ENCODE measurements at regions not wholly inside any gene's neighbourhood (a gene's known extent, or its start where the extent isn't known, plus 50 kb on each side); places are given as distances from the start of the nearest gene placed in this dataset.
"Not testable (repeated sequence)": the region's sequence is repeated elsewhere in the genome, so short reads cannot be mapped to it uniquely, and the experiment has no call there.

DNA sequence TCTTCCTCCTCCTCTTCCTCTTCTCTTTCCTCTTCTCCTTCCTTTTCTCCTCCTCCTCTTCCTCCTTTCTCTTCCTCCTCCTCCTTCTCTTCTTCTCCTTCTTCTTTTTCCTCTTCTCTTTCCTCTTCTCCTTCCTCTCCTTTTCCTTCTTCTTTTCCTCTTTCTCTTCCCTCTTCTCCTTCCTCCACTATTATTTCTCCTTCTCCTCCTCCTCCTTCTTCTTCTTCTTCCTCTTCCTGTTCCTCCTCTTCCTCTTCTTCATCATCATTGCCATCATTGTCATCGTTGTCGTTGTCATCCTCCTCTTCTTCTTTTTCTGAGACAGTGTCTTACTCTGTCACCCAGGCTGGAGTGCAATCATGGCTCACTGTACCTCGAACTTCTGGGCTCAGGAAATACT lies 256.3 kb upstream of the SOX4 start:
- no peaks in the 10 kb centered on the region for H3K27me3 ChIP-seq (ENCODE audit: insufficient read depth, low read length, poor library complexity, severe bottlenecking)
- H3K36me3 Mint-ChIP-seq: peaks cover 0 to 1% (median 0%) of the 10 kb centered on the region in 3 donors
- H3K9me3 ChIP-seq (ENCODE audit: low read length): no peaks in the 10 kb centered on the region
- ChIA-PET POLR2A (no interaction called here), CTCF (no interaction called here)
- H3K4me1 ChIP-seq (ENCODE audit: insufficient read depth, low read length): no peaks in the 10 kb centered on the region
- H3K27ac Mint-ChIP-seq: no peak overlapping the region
- H3K4me3 ChIP-seq (ENCODE audit: low read length): no peak overlapping the region
- peak overlapping the region in 2 of 7 donors; percentile 20 to 62 for H3K4me3 Mint-ChIP-seq
- no peaks in the 10 kb centered on the region for H3K4me1 Mint-ChIP-seq
- no peaks in the 10 kb centered on the region for H3K36me3 ChIP-seq (ENCODE audit: insufficient read depth, low read length)
- DNase-seq: no peak
- peaks cover 0 to 6% of the 10 kb centered on the region in 2 donors for H3K27me3 Mint-ChIP-seq
- no peak overlapping the region for H3K27ac ChIP-seq (ENCODE audit: low read depth, low read length)
- H3K9me3 Mint-ChIP-seq: peaks cover 0 to 8% (median 0%) of the 10 kb centered on the region in 5 donors

DNA sequence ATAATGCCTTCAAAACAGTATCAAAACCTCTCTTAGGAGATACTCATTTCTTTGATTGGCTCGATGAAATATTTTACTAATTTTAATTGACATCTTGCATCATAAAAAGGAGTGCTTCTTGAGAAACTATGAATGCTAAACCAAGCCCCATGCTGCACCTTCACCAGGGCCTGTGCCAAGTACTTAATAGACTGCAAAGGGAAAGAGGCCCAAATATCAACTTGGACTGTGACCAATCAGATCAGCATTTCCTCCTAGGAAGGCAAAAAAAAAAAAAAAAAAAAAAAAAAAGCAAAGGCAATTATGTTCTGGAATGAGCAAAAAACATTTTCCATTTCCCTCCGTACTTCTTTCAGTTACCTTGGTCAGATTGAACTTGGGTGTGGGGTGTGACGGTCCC lies 253.0 kb upstream of the SOX4 start:
- no peak overlapping the region for H3K27ac ChIP-seq (ENCODE audit: low read depth, low read length)
- H3K36me3 ChIP-seq (ENCODE audit: insufficient read depth, low read length): no peaks in the 10 kb centered on the region
- ChIA-PET POLR2A (no interaction called here), CTCF (no interaction called here)
- H3K4me3 Mint-ChIP-seq: no peak overlapping the region
- H3K9me3 ChIP-seq (ENCODE audit: low read length): no peaks in the 10 kb centered on the region
- no peaks in the 10 kb centered on the region for H3K4me1 Mint-ChIP-seq
- no peak for DNase-seq
- H3K27me3 Mint-ChIP-seq: peaks cover 3 to 9% of the 10 kb centered on the region in 2 donors
- H3K36me3 Mint-ChIP-seq: peaks cover 0 to 1% (median 0%) of the 10 kb centered on the region in 3 donors
- no peaks in the 10 kb centered on the region for H3K27me3 ChIP-seq (ENCODE audit: insufficient read depth, low read length, poor library complexity, severe bottlenecking)
- peaks cover 0 to 13% (median 3%) of the 10 kb centered on the region in 5 donors for H3K9me3 Mint-ChIP-seq
- no peak overlapping the region for H3K4me3 ChIP-seq (ENCODE audit: low read length)
- H3K4me1 ChIP-seq (ENCODE audit: insufficient read depth, low read length): no peaks in the 10 kb centered on the region
- no peak overlapping the region for H3K27ac Mint-ChIP-seq

- ChIA-PET CTCF (no interaction called here), POLR2A (no interaction called here)
- Histone ChIP-seq H3K36me3 (ENCODE audit: insufficient read depth, low read length) (no peaks in the 10 kb centered on the region), H3K9me3 (ENCODE audit: low read length) (no peaks in the 10 kb centered on the region), H3K27ac (ENCODE audit: low read depth, low read length) (no peak overlapping the region), H3K4me1 (ENCODE audit: insufficient read depth, low read length) (no peaks in the 10 kb centered on the region), H3K27me3 (ENCODE audit: insufficient read depth, low read length, poor library complexity, severe bottlenecking) (no peaks in the 10 kb centered on the region), H3K4me3 (ENCODE audit: low read length) (no peak overlapping the region)
- peaks cover 0 to 1% (median 0%) of the 10 kb centered on the region in 3 donors for H3K36me3 Mint-ChIP-seq
- no peaks in the 10 kb centered on the region for H3K4me1 Mint-ChIP-seq
- no peak overlapping the region for H3K27ac Mint-ChIP-seq
- no peak for DNase-seq
- H3K9me3 Mint-ChIP-seq: peaks cover 0 to 13% (median 3%) of the 10 kb centered on the region in 5 donors
- no peak overlapping the region for H3K4me3 Mint-ChIP-seq
- peaks cover 3 to 9% of the 10 kb centered on the region in 2 donors for H3K27me3 Mint-ChIP-seq
Measured at GRCh38 chr6:21341910-21342309, 251.6 kb upstream of the SOX4 start.

- no peak overlapping the region for H3K4me3 ChIP-seq (ENCODE audit: low read length)
- no peaks in the 10 kb centered on the region for H3K4me1 ChIP-seq (ENCODE audit: insufficient read depth, low read length)
- H3K4me3 Mint-ChIP-seq: no peak overlapping the region
- POLR2A ChIA-PET: no interaction called here
- no peaks in the 10 kb centered on the region for H3K9me3 ChIP-seq (ENCODE audit: low read length)
- H3K27me3 Mint-ChIP-seq: peaks cover 4 to 9% of the 10 kb centered on the region in 2 donors
- no peak overlapping the region for H3K27ac Mint-ChIP-seq
- no peak overlapping the region for H3K27ac ChIP-seq (ENCODE audit: low read depth, low read length)
- CTCF ChIA-PET: no interaction called here
- H3K4me1 Mint-ChIP-seq: no peaks in the 10 kb centered on the region
- no peaks in the 10 kb centered on the region for H3K36me3 ChIP-seq (ENCODE audit: insufficient read depth, low read length)
- no peaks in the 10 kb centered on the region for H3K36me3 Mint-ChIP-seq
- H3K27me3 ChIP-seq (ENCODE audit: insufficient read depth, low read length, poor library complexity, severe bottlenecking): no peaks in the 10 kb centered on the region
- DNase-seq: no peak
- H3K9me3 Mint-ChIP-seq: peaks cover 0 to 9% (median 3%) of the 10 kb centered on the region in 5 donors
Measured at GRCh38 chr6:21342501-21342900, 251.1 kb upstream of the SOX4 start.

GRCh38 chr6:21345704-21346103 lies 247.8 kb upstream of the SOX4 start:
- H3K36me3 Mint-ChIP-seq; POLR2A ChIA-PET; H3K27ac Mint-ChIP-seq; H3K36me3 ChIP-seq (ENCODE audit: insufficient read depth, low read length); H3K9me3 Mint-ChIP-seq; CTCF ChIA-PET; H3K4me3 ChIP-seq (ENCODE audit: low read length); H3K27me3 ChIP-seq (ENCODE audit: insufficient read depth, low read length, poor library complexity, severe bottlenecking); DNase-seq; H3K27ac ChIP-seq (ENCODE audit: low read depth, low read length); H3K4me1 Mint-ChIP-seq; H3K9me3 ChIP-seq (ENCODE audit: low read length); H3K4me3 Mint-ChIP-seq; H3K27me3 Mint-ChIP-seq; H3K4me1 ChIP-seq (ENCODE audit: insufficient read depth, low read length): not testable (repeated sequence)

DNA sequence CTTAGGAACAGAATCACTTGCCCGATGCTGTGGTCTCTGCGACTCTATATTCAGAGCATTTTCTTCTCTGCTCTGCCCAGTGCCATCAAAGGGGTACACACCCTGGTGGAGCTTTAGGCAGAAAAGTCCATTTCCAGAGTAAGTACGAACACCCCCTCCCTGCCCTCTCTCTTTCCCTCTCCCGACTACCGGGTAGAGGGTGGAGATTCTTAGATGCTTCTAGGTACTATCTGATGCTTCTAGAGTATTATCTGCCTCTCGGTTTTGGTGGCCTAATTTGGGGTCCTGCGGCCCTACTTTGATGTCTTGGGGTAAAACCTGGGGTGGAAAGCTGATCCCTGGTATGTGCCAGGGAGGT lies 245.4 kb upstream of the SOX4 start:
- Mint-ChIP-seq H3K27ac (no peak overlapping the region), H3K4me3 (no peak overlapping the region), H3K36me3 (no peaks in the 10 kb centered on the region), H3K27me3 (peaks cover 2 to 7% of the 10 kb centered on the region in 2 donors), H3K9me3 (peaks cover 0 to 6% (median 3%) of the 10 kb centered on the region in 5 donors), H3K4me1 (no peaks in the 10 kb centered on the region)
- Histone ChIP-seq H3K4me3 (ENCODE audit: low read length) (no peak overlapping the region), H3K27me3 (ENCODE audit: insufficient read depth, low read length, poor library complexity, severe bottlenecking) (no peaks in the 10 kb centered on the region), H3K36me3 (ENCODE audit: insufficient read depth, low read length) (no peaks in the 10 kb centered on the region), H3K4me1 (ENCODE audit: insufficient read depth, low read length) (no peaks in the 10 kb centered on the region), H3K27ac (ENCODE audit: low read depth, low read length) (no peak overlapping the region), H3K9me3 (ENCODE audit: low read length) (no peaks in the 10 kb centered on the region)
- DNase-seq: no peak
- CTCF ChIA-PET: no interaction called here
- POLR2A ChIA-PET: no interaction called here

DNA sequence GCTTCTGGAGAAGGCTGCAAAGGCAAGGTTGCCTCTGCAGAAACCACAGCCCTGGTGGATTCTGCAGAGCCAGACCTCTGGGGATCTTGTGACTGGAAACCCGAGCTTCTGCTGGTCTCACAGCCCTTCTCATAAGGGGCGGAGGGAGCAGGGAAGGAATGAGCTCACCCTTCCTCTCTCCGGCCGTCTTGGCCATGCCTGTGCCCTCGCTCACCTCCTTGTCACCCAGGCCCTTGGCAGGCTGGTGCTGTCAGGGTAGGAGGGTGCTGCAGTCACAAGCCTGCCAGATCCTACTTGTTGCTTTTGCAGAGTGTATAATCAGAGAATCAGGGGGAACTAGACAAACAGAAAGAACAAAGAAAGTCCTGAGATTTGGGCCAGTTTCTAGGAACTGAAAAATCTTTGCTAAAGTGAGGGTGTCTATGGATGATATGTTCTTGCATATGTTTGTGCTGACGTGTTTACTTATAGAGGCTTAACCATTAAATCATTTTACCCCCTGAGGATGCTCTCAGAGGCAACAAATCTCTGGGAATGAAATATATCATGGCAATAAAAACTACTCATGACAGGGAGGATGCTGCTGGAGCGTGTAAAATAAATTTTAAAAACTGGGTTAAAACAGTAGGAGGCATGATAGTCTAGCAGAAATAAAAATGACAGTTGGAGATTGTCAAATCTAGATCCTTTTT lies 244.9 kb upstream of the SOX4 start:
- Histone ChIP-seq H3K4me3 (ENCODE audit: low read length) (no peak overlapping the region), H3K4me1 (ENCODE audit: insufficient read depth, low read length) (no peaks in the 10 kb centered on the region), H3K27ac (ENCODE audit: low read depth, low read length) (no peak overlapping the region), H3K27me3 (ENCODE audit: insufficient read depth, low read length, poor library complexity, severe bottlenecking) (no peaks in the 10 kb centered on the region), H3K9me3 (ENCODE audit: low read length) (no peaks in the 10 kb centered on the region), H3K36me3 (ENCODE audit: insufficient read depth, low read length) (no peaks in the 10 kb centered on the region)
- H3K36me3 Mint-ChIP-seq: no peaks in the 10 kb centered on the region
- no peak overlapping the region for H3K27ac Mint-ChIP-seq
- POLR2A ChIA-PET: no interaction called here
- peaks cover 2 to 4% of the 10 kb centered on the region in 2 donors for H3K27me3 Mint-ChIP-seq
- no peak overlapping the region for H3K4me3 Mint-ChIP-seq
- peaks cover 0 to 6% (median 3%) of the 10 kb centered on the region in 5 donors for H3K9me3 Mint-ChIP-seq
- DNase-seq: no peak
- no peaks in the 10 kb centered on the region for H3K4me1 Mint-ChIP-seq
- CTCF ChIA-PET: no interaction called here

GRCh38 chr6:21349834-21350233 lies 243.7 kb upstream of the SOX4 start:
- CTCF ChIA-PET: no interaction called here

More at GRCh38 chr6:21349834-21350233, 243.7 kb upstream of the SOX4 start:
- Mint-ChIP-seq H3K9me3 (peaks cover 0 to 6% (median 2%) of the 10 kb centered on the region in 5 donors), H3K4me1 (no peaks in the 10 kb centered on the region), H3K27ac (no peak overlapping the region), H3K36me3 (no peaks in the 10 kb centered on the region), H3K4me3 (no peak overlapping the region), H3K27me3 (peaks cover 2 to 4% of the 10 kb centered on the region in 2 donors)
- no peaks in the 10 kb centered on the region for H3K36me3 ChIP-seq (ENCODE audit: insufficient read depth, low read length)
- H3K27ac ChIP-seq (ENCODE audit: low read depth, low read length): no peak overlapping the region
- H3K4me1 ChIP-seq (ENCODE audit: insufficient read depth, low read length): no peaks in the 10 kb centered on the region
- no peaks in the 10 kb centered on the region for H3K27me3 ChIP-seq (ENCODE audit: insufficient read depth, low read length, poor library complexity, severe bottlenecking)
- H3K9me3 ChIP-seq (ENCODE audit: low read length): no peaks in the 10 kb centered on the region
- H3K4me3 ChIP-seq (ENCODE audit: low read length): no peak overlapping the region
- POLR2A ChIA-PET: no interaction called here
- DNase-seq: no peak

Data from CD8-positive, alpha-beta memory T cell (primary cell).